ENCODE measurements at regions not wholly inside any gene's neighbourhood (a gene's known extent, or its start where the extent isn't known, plus 50 kb on each side); places are given as distances from the start of the nearest gene placed in this dataset.

GRCh38 chr12:4045786-4046494, 172.7 kb upstream of the PARP11 start:
- no peak for DNase-seq

- no peak for DNase-seq
Measured at GRCh38 chr12:4044736-4045730, 171.8 kb upstream of the PARP11 start.

GRCh38 chr12:4044101-4044500, 170.9 kb upstream of the PARP11 start:
- DNase-seq = no peak

DNA sequence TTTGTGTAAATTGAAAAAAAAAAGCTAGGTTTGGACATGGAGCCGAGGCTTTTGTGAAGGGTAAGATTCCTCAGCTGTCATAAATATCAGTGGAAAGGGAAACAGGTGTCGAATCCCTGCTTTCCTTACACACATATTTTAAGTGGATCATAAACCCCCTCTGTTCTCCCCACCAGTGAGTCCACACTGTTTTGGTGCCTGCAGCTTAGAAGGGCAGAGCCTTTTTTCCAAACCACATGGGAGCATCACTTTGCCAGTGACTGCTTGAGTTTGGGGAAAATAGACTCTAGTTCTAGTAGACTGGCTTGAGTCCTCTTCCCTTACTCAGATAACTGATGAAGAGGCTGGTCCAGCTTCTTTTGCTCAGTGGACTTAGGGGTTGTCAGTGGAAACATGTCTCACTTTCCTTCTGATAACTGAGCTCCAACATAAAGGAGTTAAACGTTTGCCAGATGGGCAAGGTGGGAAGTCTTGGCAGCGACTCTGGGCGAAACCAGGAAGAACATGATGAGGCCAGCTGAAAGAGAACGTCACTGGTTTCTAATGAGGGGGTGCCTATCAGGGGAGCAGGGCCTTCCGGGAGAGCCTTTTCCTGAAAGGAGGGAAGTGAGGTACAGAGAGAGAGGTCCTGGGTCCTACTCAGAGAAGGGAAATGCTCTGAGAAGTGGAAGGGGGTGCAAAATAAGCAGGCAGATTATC, 168.1 kb upstream of the PARP11 start:
- DNase-seq = no peak

DNA sequence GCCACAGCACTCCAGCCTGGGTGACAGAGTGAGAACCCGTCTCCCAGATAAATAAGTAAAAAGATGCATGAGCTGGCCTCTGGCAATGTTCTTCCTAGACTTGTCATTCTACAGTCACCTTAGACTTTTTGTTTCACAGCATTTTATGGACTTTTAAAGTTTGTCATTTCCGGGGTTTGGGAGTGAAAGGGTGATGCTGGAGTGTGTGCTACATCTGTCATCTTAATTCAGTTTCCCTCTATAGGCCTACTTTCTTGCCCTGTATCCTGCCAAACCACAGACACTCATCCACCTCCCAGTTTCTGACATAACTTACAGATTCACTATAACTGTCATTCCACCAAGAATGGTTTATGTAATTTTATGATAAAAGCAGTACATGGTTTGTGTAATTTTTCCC, 166.7 kb upstream of the PARP11 start:
- no peak for DNase-seq

GRCh38 chr12:4037747-4038312, 164.6 kb upstream of the PARP11 start:
- peak; percentile 67 for DNase-seq

DNA sequence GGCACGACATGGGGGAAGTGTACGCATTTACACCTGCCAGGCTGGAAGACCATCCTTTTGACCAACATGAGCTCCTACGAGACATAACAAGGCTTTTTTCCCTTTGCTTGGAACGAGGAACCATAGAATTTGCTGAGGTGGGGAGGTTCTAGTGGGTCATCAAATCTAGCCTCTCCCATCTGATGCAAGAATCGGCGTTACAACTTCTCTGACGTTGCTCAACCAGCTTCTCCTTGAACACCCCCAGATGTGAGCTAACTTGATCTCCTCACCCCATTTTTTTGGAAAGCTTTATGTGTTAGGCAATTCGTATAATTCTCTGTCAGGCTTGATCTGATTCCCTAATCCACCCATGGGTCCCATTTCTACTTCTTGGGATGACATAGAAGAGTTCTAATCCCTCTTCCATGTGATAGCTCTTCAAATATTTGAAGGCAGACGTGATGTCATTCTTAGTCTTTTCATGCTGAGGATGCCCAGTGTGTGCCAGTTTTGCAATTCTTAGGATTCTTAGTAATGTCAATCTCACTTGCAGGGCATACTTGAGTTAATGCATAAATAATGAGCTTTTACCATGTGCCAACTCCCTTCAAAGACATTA, 163.6 kb upstream of the PARP11 start:
- DNase-seq = no peak

- DNase-seq = no peak
Measured at GRCh38 chr12:4034921-4035320, 161.7 kb upstream of the PARP11 start.

DNA sequence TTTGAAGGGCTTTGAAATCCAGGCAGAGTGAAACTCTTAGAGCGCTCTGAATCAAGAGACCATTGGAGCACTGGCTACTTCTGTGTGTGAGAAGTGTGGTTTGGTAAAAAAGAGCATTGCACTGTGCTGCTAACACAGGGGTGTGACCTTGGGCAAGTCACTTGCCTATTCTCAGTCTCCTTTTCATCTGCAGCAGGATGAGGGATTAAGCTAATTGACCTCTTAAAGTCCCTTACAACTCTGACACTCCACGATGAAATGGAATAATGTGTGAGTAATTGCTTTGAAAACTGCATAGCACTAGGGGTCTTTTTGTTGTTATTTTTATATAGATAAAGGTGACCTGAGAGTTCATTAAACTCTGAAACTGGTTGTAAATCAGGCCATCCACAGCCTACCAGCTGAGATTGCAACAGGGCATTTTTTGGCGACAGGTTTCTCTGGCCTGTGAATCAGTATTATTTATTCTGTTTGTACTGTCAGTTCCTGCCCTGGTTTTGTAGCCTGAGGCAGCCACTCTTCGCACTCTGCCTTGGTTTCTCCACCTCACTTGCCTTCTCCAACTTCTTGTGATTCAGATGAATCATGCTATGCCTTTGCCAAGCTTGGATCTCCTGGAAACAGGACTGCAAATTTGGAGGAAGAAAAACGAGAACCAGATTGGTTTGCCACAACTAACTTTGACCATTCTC, 159.9 kb upstream of the PARP11 start:
- no peak for DNase-seq

DNA sequence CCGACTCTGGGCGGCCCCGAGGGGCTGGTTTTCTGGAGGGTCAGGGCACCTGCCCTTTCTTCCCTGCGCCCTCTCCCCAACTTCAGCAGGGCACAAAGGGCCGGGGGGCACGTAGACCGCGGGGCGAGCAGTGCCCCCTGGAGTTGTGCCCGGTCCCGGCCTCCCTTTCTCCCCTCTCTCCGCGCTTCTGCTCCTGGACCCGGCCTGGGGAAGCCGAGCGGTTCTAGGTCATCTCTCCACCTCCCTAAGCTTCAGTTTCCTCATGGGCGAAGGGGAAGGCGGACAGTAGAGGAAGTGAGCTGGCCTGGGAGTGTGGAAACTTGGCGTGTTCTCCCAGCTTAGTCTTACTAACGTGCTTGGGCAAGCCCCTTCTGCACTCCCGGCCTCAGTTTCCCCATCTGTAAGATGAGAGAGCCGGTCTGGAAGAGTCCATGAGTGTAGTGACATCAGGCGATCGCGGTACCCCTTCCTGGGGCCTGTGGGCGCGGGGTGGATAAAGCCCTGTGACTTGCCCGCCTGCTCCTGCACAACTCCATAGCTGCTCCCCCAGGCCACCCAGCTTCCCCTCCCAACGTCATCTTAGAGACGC, 158.6 kb upstream of the PARP11 start:
- DNase-seq = no peak

- DNase-seq = peak; percentile 68
Measured at GRCh38 chr12:4030929-4031702, 157.9 kb upstream of the PARP11 start.

GRCh38 chr12:4027412-4027811, 154.2 kb upstream of the PARP11 start:
- DNase-seq = no peak

- no peak for DNase-seq
Measured at GRCh38 chr12:4026517-4026916, 153.3 kb upstream of the PARP11 start.

GRCh38 chr12:4026020-4026358, 152.8 kb upstream of the PARP11 start:
- DNase-seq = no peak

- DNase-seq = no peak
Measured at GRCh38 chr12:4025181-4026019, 152.2 kb upstream of the PARP11 start.

DNA sequence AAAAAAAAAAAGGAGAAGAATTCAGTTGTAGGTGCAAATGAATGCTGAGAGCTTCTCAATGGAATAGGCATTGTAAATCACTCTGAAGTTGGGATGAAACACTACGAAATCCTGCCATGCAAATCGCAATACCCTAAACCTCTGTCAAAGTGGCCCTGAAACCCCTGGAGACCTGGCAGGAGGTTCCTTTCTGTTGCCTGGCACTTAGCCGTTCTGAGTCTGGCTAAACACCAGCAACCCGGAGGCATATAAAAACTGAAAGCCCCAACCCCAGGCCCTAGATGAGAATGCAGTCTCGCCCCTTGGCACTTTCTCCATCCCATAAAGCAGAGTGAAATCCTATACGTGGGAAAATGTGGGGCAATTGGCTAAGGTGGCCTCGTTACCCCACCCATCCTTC, 151.5 kb upstream of the PARP11 start:
- no peak for DNase-seq

- DNase-seq = no peak
Measured at GRCh38 chr12:4015225-4016091, 142.3 kb upstream of the PARP11 start.

GRCh38 chr12:4014858-4015224, 141.6 kb upstream of the PARP11 start:
- no peak for DNase-seq

DNA sequence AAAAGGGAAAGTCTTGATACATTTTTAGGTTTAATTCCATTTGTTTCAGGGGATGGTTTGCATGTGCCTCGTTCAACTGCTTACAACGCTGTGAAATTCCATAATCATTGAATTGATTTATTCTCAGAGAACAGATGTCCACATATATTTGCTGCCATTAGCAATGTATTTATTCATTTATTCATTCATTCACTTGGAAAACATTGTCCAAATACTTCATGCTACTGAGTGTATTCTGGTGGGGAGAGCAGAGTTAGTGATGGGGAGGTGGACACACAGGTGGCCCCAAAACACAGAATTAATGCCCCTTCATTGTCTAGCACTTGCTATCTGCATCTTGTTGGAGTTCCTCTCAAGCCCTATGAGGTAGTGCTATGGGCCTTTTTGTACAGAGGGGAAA, 141.2 kb upstream of the PARP11 start:
- no peak for DNase-seq

Measured in midbrain (tissue), 1 donor.